ENCODE measurements at regions not wholly inside any gene's neighbourhood (a gene's known extent, or its start where the extent isn't known, plus 50 kb on each side); places are given as distances from the start of the nearest gene placed in this dataset.

DNA sequence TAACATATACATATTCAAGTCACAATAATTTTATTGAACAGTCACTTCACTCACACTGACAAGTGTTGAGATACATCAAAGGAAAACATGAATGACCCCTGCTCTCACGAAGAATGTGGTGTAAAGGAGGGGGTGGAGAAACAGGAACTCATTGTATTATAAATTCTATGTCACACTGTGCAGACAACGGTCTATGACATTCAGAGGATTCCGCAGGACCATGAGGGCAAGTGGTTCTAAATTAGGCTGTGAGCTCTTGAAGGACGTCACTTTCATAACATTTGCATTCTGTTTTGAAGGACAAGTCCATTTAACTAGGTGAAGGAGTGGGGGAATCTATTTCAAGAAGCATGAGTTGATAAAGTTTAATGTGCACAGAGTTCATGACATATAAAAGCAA, 415.2 kb upstream of the HS3ST1 start:
- TF ChIP-seq U2AF1 (optimal IDR thresholded peaks at IDR 0.05; ENCODE audit: low read depth, low read length) (no peak), ZNF138 (CRISPR knock-in tag; IDR thresholded peaks at IDR 0.05; ENCODE audit: low read depth) (no peak), EZH2 (conservative IDR thresholded peaks at IDR 0.05; ENCODE audit: low read depth, low read length) (no peak)

All from HepG2 (cell line).